ENCODE measurements at regions not wholly inside any gene's neighbourhood (a gene's known extent, or its start where the extent isn't known, plus 50 kb on each side); places are given as distances from the start of the nearest gene placed in this dataset.
"Not testable (repeated sequence)": the region's sequence is repeated elsewhere in the genome, so short reads cannot be mapped to it uniquely, and the experiment has no call there.

GRCh38 chr6:137802408-137803182 is 64.5 kb upstream of the TNFAIP3 start:
- no peak for DNase-seq (ENCODE audit: low read depth in 2 of 2)

DNA sequence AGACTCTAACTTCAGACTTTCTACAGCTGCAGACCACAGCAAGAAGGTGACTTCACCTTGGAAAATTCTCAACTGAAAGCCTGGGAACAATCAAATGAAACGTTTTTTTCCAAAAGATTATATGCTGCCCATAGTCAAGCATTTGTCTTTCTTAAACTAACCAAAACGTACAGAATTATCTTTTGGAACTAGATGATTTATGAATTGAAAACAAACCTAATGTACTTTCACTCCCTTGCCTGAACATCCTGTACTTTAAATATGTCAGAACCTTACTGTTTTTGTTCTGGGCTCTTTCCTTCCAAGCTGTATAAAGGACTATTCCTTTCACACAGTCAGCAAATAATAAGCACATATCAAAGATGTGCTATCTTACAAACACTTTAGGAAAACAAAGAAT is 62.4 kb upstream of the TNFAIP3 start:
- DNase-seq (ENCODE audit: low read depth in 2 of 2): no peak

GRCh38 chr6:137805622-137806021 is 61.4 kb upstream of the TNFAIP3 start:
- DNase-seq (ENCODE audit: low read depth in 2 of 2): no peak

DNA sequence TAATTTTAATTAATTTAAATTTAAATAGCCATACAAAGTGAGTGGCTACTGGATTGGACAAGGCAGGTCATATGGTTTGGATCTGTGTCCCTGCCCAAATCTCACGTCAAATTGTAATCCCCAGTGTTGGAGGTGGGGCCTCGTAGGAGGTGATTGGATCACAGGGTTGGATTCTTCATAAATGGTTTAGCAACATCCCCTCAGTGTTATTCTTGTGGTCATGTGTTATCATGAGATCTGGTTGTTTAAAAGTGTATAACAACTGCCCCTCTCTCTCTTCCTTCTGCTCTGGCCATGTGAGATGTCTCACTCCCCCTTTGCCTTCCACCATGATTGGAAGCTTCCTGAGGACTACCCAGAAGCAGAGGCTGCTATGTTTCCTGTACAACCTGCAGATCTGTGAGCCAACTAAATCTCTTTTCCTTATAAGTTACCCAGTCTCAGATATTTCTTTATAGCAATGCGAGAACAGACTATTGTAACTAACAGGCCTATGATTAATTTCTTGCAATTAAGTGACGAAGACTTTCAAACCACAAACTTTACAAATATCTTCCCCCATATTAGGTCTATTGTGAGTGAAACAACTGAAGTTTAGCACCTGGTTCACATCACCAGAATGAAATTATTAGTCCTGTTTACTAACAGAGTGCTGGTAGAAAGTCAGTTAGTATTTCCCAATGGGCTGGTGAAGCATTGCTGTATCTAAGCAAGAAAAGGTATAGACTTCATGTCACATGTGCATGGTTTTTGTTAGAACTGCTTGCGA is 60.0 kb upstream of the TNFAIP3 start:
- DNase-seq (ENCODE audit: low read depth in 2 of 2): no peak

DNA sequence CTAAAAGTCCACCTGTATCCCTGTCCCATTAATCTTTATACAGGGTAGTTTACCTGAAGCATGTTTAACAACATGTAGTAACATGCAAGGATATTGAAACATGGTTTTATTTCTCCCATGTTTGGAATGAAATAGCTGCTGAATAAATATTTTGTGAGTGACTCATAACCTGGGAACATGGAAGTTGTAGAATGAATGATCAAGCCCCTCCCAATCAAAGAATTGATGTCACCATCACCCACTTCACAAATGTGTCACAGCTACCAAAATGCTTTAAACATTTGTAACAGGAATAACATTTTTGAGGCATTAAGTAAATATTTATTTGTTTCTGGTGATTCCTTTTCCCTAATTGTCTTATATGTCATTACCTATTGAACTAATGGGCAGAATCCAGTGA is 58.9 kb upstream of the TNFAIP3 start:
- no peak for DNase-seq (ENCODE audit: low read depth in 2 of 2)

DNA sequence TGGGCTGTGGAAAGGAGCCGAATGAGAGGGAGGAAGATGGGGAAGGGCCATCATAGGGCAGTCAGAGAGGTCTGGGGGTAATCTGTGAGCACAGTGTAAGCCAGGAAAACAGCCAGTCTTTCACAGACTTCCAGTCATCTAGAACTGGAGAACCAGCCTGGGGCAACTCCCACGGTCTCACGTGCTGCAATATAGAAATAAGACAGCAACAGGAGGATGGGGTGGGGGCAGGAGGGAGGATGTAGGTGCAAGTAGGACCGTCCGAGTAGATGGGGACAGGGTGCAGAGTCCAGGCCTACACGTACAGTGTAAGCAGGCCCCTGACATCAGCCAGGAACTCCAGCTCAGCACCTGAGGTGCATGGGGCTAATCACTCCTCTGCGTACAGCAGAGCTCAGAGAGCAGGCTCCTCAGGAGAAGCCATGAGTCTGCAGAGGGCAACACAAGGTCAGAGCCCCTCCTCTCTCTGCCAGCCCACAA is 58.2 kb upstream of the TNFAIP3 start:
- no peak for DNase-seq (ENCODE audit: low read depth in 2 of 2)

DNA sequence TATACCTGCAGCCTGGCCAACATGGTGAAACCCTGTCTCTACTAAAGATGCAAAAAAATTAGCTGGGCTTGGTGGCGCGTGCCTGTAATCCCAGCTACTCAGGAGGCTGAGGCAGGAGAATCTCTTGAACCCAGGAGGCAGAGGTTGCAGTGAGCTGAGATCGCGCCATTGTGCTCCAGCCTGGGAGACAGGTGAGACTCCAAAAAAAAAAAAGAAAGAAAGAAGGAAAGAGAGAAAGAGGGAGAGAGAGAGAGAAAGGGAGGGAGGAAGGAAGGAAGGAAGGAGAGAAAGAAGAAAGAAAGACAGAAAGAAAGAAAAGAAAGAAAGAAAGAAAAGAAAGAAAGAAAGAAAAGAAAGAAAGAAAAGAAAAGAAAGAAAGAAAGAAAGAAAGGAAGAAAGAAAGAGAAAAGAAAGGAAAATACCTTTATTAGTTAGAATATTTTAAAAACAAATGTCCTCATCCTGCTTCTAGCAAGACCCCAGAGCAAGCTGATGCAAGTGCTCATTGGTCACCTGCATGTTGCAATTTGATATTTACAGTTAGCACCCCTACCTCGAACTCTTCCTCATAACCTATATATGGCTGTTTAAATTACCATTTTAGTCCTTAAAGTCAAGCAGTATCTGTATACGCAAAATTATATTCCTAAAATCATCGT is 57.0 kb upstream of the TNFAIP3 start:
- DNase-seq (ENCODE audit: low read depth in 2 of 2): not testable (repeated sequence)

GRCh38 chr6:137810554-137811120 is 56.4 kb upstream of the TNFAIP3 start:
- no peak for DNase-seq (ENCODE audit: low read depth in 2 of 2)

DNA sequence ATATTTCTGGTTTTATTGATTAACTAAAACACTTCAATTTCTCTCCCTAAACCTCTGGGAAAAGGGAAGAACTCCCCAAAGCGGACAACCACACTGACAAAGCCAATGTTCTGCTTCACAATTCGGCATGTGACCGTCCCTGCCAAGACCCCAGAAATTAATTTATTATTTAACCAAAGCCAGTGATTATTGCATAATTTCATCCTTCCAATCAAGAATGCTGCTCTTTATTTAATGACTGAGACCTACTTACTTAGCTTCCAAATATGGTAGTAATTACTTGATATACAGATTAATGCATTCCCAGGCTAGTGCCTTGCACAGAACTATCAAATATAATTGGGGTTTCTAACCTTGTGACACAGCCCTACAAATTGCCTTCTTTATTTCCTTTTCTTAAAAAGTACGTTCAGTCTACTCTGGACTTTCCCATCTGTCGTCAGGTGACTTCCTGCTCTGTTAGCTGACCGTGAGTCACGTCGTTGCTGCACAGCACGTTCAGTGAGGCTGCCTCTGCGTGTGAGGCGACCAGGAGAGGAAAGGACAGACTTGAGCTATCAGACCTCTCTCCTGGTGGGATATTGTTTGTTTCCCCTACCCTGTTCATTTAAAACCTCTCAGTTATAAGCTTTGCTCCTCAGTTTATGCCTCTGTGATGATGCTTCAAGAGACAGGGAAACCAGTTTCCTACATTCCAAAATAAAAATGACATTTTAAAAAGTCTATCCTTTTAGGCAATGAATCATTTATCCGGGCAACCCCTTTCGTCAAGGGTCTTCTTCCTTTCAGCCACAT is 55.7 kb upstream of the TNFAIP3 start:
- peak; percentile 52 to 75 for DNase-seq (ENCODE audit: low read depth in 2 of 2)

DNA sequence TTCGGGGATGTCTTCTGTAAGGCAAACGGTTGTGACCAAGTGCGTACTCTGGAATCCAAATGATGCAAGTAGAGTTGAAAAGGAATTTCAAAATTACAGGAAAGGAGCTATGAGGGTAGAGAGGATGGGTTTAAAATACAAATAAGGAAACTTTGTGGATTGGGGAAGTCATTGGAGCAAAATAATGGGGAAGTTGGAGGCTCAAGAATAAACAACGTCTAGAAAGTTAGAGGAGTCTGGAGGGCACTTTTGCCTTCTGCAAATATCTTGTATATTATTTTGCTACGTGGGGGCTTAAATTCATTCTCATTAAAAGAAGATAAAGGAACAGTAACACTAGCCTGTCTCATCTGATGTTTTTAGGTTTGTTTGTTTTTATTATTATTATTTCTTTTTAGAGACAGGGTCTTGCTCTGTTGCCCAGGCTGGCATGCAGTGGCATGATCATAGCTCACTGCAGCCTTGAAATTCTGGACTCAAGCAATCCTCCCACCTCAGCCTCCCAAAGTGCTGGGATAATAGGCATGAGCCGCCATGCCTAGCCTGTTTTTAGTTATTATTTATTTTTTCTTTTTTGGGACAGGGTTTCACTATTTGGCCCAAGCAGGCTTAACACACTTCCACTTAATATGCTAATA is 55.0 kb upstream of the TNFAIP3 start:
- no peak for DNase-seq (ENCODE audit: low read depth in 2 of 2)

DNA sequence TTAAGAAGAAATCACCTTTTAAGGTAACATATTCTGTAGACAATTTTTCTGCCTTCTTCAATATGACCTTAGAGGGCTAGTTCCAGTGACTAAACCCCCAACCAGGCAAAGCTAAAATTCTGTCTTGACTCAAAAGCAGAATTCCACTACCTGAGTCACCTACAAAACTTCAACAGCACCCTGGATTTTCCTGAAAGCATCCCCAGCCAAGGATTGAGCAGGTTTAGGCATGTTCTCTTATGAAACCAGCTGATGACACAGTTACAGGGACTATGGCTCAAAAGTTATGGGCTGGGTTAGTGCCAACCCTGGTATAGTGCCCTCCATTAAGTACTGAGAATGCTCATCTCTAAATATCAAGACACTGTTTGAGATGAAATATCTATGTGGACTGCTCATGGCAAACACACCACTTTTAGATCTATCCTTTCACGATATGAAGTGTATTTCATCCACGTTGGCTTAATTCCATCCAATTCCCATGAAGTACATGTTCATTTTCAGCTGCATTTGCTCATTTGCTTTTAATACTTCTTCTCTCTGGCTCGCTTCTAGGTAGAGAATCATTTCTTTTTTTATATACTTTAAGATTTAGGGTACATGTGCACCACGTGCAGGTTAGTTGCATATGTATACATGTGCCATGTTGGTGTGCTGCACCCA is 53.6 kb upstream of the TNFAIP3 start:
- DNase-seq (ENCODE audit: low read depth in 2 of 2): no peak

DNA sequence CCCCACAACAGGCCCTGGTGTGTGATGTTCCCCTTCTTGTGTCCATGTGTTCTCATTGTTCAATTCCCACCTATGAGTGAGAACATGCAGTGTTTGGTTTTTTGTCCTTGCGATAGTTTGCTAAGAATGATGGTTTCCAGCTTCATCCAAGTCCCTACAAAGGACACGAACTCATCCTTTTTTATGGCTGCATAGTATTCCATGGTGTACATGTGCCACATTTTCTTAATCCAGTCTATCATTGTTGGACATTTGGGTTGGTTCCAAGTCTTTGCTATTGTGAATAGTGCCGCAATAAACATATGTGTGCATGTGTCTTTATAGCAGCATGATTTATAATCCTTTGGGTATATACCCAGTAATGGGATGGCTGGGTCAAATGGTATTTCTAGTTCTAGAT is 53.0 kb upstream of the TNFAIP3 start:
- DNase-seq (ENCODE audit: low read depth in 2 of 2): not testable (repeated sequence)

- DNase-seq (ENCODE audit: low read depth in 2 of 2): no peak
Measured at GRCh38 chr6:137815692-137816091, 51.4 kb upstream of the TNFAIP3 start.

DNA sequence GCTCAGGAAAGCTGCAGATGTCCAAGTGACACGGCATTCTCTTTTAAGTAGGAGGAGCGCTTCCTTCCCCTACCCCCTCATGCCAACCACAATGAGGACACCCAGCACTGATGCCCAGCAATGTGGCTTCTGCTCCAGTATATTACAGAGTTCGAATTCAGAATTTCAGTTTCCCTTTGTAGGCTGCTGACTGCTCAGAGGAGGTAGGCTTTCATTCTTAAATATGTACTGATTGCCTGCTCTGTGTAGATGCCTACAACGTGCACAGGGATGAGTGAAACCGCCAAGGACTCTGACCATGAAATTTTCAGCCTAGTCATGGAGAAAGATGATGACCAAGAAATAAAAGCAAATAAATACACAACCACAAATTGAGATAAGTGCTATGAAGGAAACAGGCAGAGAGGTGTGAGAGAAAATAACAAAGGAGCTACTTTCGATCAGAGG is 50.9 kb upstream of the TNFAIP3 start:
- DNase-seq (ENCODE audit: low read depth in 2 of 2): no peak

GRCh38 chr6:137816688-137817618 is 50.1 kb upstream of the TNFAIP3 start:
- no peak for DNase-seq (ENCODE audit: low read depth in 2 of 2)

All from stimulated activated CD8-positive, alpha-beta memory T cell treated with anti-CD3 and anti-CD28 coated beads, Interleukin-15, amount 100 ng/mL, for 4 hours (primary cell).